IPS-15b (cell line): ENCODE measurements at regions not wholly inside any gene's neighbourhood (a gene's known extent, or its start where the extent isn't known, plus 50 kb on each side); places are given as distances from the start of the nearest gene placed in this dataset.

ENCODE experiments used
- H3K27me3 ChIP-seq: one replicate; pipeline ENCODE4 v1.6.1; 2013; ENCODE audit warnings: low read length; ENCODE audit not compliant: control insufficient read depth, insufficient read depth
- H3K36me3 ChIP-seq: one replicate; pipeline ENCODE4 v1.6.1; 2013; ENCODE audit warnings: low read length; ENCODE audit not compliant: control insufficient read depth, insufficient read depth
- H3K4me1 ChIP-seq: one replicate; pipeline ENCODE4 v1.6.1; 2013; ENCODE audit warnings: mild to moderate bottlenecking, low read length; ENCODE audit not compliant: control insufficient read depth, insufficient read depth
- H3K4me3 ChIP-seq: one replicate; pipeline ENCODE4 v1.5.1; 2013; ENCODE audit warnings: low read depth, low read length
- H3K9ac ChIP-seq: one replicate; pipeline ENCODE4 v1.6.1; 2013; ENCODE audit warnings: low read depth, mild to moderate bottlenecking, low read length
- H3K9me3 ChIP-seq: one replicate; pipeline ENCODE4 v1.6.1; 2013; ENCODE audit warnings: mild to moderate bottlenecking, low read length; ENCODE audit not compliant: control insufficient read depth, insufficient read depth

DNA sequence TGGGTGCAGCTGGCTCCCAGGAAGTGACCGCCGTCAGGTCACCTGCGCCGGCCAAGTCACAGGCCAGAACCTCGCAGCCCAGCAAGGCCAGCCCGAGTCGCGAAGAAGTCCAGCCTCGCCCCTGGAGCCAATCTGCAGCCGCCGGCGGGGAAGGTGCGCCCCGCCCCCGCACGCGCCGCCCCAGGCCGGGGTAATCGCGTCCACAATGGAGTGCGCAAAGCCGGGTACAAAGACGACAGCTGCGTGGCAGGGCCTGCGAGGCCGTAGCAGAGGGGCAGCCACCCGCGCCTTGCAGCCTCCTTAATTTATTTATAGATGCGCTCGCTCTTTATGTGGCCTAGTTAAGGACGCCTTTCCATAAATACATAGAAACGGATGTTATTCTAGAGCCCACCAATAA lies 139.4 kb upstream of the CPEB2 start:
- Histone ChIP-seq H3K9ac (no peak overlapping the region), H3K4me1 (peaks cover under 1% of the 10 kb centered on the region), H3K27me3 (peaks cover 30% of the 10 kb centered on the region), H3K36me3 (no peaks in the 10 kb centered on the region), H3K9me3 (no peaks in the 10 kb centered on the region), H3K4me3 (no peak overlapping the region)

DNA sequence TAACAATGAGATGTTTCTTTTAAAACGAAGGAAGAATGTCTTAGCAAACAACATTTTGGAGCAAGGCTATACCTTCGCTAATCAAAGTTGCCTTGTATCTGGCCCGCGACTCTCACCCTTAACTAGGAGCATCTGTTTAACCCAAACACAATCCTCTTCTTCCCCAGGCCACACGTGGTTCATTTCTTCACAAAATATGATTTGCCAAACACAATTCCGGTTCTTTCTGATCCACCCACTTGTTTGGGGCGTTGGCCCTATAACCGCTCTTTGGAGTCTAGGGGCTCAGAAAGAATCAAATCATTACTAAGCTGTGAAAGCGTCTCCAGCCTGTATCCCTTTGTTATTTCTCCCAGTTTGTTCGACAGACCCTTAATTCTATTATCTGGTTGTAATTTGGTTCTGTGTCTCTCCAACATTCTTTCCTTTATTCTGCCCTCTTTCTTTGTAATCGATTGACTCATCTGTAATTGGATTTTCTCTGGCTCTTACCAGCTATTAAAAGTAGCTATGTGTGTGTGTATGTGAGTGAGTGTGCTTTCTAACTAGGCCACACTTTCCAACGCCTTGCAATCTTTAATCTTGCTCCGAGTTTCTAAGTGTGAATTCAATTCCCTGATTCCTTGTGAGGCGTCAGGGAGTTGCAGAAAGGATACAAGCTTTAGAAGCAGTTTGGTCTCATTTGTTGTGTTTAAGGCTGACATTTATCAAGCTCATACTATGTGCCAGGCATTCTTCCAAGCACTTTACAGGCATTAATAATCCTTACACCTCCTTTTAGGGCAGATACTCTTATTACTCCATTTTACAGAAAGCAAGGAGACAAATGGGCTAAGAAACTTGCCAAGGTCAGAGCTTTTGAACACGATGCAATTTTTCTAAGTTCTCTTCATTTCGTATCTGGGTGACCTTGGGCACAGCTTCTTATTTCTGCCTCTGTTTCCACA lies 138.6 kb upstream of the CPEB2 start:
- Histone ChIP-seq H3K27me3 (peaks cover 30% of the 10 kb centered on the region), H3K4me1 (peaks cover 2% of the 10 kb centered on the region), H3K4me3 (no peak overlapping the region), H3K9me3 (no peaks in the 10 kb centered on the region), H3K36me3 (no peaks in the 10 kb centered on the region), H3K9ac (no peak overlapping the region)

DNA sequence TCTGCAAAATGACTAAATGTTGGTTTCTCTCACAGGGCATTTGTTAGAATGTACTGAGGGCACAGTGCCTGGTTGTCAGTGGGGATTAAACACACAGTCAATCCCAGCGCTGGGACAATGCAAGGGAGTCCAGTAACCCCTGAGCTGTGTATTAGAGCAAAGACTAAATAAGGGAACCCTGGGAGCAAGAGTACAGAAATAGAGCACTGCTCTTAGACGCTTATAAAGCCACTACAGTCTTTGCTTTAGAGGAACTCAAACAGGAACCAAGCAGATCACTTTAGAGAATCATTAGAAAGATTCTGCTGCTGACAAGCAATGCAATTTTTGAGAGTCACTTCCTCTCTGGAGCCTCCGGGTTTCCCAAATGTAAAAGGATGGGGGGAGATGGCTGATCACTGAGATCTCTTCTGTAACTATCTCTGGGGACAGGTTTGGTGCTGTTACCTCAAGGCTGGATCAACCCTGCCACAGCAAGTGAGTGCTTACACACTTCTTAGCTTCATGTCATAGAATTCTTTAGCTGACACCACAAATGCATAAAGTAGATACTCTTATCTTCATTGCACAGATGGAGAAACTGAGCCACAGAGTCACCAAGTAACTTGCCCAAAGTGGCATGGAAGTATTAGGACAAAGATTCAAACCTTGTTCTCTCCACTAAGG lies 137.8 kb upstream of the CPEB2 start:
- Histone ChIP-seq H3K9ac (no peak overlapping the region), H3K4me3 (no peak overlapping the region), H3K27me3 (peaks cover 25% of the 10 kb centered on the region), H3K4me1 (peaks cover 2% of the 10 kb centered on the region), H3K9me3 (no peaks in the 10 kb centered on the region), H3K36me3 (no peaks in the 10 kb centered on the region)

DNA sequence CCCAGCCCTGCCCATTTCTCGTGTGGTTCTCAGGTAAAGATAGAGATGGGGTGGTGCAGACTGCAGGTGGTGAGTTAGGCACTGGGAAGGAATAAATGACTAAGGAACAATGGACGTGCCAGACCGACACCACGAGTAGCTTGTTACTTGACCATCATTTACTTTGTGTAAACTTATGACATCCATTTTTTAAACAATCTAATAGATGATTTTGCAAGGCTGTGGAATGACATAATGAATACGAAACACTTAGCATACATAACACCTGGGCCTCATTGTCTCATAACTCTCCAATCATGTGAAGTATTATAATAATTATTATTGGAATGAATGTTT lies 137.3 kb upstream of the CPEB2 start:
- H3K4me1 ChIP-seq = peaks cover 2% of the 10 kb centered on the region
- no peaks in the 10 kb centered on the region for H3K36me3 ChIP-seq
- no peak overlapping the region for H3K4me3 ChIP-seq
- H3K9ac ChIP-seq = no peak overlapping the region
- peaks cover 22% of the 10 kb centered on the region for H3K27me3 ChIP-seq
- no peaks in the 10 kb centered on the region for H3K9me3 ChIP-seq

DNA sequence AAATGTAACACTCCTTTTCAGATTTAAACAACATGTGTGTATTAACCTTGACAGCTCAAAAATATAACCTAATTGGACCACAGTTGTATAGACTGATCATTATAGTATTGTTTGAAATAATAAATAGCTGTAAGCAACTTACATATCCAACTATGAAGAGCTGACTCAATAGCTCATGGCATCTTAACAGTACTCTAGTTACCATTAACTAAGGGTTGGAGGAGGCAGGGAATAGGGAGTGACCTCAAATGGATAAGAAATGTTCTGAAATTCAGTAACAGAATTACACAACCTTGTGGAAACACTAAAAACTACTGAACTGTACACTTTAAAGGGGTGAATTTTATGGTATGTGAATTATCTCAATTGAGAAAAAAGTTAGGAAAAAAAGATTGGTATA lies 136.5 kb upstream of the CPEB2 start:
- no peak overlapping the region for H3K9ac ChIP-seq
- no peaks in the 10 kb centered on the region for H3K9me3 ChIP-seq
- no peak overlapping the region for H3K4me3 ChIP-seq
- peaks cover 19% of the 10 kb centered on the region for H3K27me3 ChIP-seq
- H3K4me1 ChIP-seq = peaks cover 2% of the 10 kb centered on the region
- no peaks in the 10 kb centered on the region for H3K36me3 ChIP-seq

DNA sequence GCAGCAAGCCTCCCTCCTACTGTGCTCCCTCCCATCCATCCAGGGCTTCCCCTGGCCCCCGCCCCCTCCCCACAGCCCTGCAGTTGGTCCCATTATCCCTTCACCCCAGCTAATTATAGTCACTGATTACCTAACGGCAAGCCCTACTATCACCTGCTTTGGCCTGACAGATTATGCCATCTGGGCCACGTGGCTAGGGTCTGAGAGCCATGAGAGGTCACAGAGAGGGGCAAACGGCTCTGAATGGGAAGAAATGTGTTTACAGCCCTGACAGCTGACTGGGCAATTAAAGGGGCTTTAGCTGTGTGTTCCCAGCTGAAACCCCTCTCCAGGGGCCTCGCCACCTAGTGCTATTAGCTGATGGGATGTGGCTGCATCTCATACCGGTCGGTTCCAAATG lies 134.4 kb upstream of the CPEB2 start:
- Histone ChIP-seq H3K4me3 (no peak overlapping the region), H3K27me3 (peaks cover 2% of the 10 kb centered on the region), H3K9ac (no peak overlapping the region), H3K4me1 (peaks cover 2% of the 10 kb centered on the region), H3K9me3 (no peaks in the 10 kb centered on the region), H3K36me3 (no peaks in the 10 kb centered on the region)

DNA sequence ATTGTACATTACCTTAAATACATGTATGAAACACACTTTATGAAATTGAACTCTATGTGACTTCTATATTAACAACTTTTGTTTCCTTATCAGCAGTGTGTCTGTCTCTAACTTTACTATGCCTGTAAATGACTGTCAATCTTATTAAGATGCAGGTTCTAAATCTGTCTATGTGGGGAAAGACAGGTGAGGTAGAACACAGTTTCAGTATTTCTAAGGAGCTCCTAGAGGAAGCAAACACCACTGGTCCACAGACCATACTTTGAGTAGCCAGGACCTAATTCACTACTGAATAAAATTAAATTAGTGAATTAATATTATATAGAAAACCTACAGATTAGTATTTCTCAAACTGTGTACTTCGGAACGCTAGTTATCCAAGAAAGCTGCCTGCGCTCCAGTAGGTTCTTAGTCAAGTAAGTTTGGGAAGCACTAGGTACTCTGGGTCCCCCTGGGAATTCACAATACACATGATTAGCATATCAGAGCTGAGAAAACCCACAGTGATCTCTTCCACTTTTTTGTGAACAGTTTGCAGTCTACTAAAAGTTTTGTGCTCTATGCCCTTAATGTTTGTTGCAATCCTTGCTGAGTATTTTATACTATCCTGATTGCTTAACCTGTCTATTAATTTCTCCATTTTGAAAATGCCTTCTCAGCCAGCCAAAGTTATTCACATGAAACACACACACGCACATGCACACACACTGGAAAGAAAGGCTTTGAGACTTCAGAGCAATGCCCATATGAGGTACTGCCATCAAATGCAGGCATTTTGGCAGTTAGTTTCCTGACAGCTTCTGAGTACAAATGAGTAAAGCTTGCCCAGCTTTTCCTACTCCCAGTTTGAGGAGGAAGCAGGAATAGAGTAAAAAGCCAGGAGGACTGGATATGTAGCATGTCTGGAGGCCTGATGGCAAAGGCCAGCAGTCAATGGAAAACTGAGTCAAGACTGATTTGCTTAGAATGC lies 133.6 kb upstream of the CPEB2 start:
- Histone ChIP-seq H3K9ac (no peak overlapping the region), H3K4me1 (peaks cover 2% of the 10 kb centered on the region), H3K4me3 (no peak overlapping the region), H3K27me3 (no peaks in the 10 kb centered on the region), H3K36me3 (no peaks in the 10 kb centered on the region), H3K9me3 (no peaks in the 10 kb centered on the region)

DNA sequence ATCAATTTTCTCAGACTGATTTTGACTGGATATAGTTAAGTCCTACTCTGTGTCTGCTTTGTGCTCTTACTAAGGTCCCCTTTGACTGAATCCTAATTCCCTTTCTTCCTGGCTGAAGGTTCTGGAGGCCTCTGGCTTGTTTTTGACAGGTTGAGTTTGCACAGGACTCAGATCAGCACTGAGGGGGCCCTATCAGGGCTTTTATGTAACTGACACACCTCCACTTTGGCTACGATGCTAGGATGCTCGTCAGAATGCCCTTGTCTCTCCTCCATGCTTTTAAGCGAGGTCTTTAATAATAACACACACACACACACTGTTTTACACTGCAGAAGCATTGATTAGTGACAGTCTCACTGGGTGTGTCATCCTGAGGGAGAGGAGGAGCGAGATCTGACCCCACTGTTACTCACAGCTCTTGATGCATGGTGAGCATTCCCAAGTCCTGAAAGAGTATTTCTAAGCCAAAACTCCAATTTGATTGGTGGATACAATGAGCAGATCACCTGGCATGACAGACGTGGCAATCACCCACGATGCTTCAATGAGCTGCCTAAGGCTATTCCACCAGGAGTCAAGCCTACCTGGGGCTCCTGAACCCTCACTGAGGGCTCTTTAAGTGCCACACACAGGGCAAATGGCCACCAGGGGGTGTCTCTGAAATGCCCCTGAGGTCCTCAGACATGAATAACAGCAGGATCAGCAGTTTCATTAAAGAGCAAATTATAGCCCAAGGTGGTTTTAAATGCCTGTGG lies 130.4 kb upstream of the CPEB2 start:
- H3K4me1 ChIP-seq = peaks cover 2% of the 10 kb centered on the region

DNA sequence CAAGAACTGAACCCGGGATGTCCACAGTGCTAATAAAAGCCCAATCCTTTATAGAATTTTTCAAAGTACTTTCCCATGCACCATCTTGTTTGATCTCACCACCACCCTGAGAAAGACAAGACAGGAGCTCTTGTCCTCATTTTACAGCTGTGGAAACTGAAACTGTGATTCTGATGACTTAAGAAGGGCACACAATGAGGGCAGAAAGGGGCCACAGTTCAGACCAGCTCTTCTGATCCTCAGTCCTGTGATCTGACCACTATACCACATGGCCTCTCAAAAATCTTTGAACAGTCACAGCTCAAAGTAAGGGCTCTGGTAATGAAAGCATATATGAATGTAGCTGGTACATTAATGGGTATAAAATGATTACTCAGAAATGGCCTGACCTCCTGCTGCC lies 127.3 kb upstream of the CPEB2 start:
- no peaks in the 10 kb centered on the region for H3K4me1 ChIP-seq
- no peaks in the 10 kb centered on the region for H3K27me3 ChIP-seq
- no peak overlapping the region for H3K4me3 ChIP-seq
- no peaks in the 10 kb centered on the region for H3K9me3 ChIP-seq
- H3K9ac ChIP-seq = no peak overlapping the region
- no peaks in the 10 kb centered on the region for H3K36me3 ChIP-seq

More for the DNA sequence above, 130.4 kb upstream of the CPEB2 start:
- no peaks in the 10 kb centered on the region for H3K36me3 ChIP-seq
- no peaks in the 10 kb centered on the region for H3K27me3 ChIP-seq
- no peaks in the 10 kb centered on the region for H3K9me3 ChIP-seq
- no peak overlapping the region for H3K9ac ChIP-seq
- no peak overlapping the region for H3K4me3 ChIP-seq

DNA sequence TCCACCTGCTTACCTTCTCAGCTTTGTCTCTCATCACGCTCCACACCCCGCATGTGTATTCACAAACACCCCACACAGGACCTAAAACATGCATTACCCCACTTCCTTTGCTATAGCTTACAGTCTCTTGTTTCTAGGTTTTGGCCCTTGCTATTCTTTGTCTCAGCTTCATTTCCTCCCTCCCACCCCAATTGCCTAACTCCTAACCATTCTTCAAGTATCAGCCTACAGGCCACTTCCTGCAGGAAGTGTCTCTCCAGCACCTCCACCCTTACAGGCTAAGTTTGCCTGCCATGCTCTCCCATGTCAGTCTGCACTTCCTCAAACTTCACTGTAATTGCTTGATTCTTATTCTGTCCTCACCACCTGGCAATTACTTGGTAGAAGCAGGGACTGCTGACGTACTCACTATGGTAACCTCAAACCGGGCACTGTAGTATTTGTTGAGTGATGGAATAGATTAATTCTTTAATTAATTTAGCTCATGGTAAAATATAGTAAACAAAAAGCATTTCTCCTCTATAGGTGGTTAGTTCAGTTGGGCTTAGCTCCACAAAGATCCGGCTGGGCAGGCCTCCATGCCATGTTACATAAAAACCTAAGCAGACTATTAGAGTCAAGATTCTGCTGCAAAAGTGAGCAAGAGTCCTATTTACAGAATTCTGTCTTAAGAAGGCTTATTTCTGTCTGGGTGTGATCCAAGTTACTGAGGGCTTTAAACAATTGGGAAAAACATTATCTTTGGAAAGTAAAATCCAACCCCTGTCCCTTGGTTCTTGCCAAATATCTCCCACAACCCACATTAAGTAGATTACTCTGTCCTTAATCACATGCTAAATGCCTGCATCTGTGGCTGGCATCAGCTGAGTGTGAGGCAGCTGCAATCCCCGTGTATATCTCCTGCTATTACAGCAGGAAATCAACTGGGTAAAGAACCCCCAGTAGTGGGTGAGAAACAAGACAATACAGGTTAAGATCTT lies 124.7 kb upstream of the CPEB2 start:
- Histone ChIP-seq H3K4me3 (no peak overlapping the region), H3K9me3 (no peaks in the 10 kb centered on the region), H3K27me3 (no peaks in the 10 kb centered on the region), H3K4me1 (no peaks in the 10 kb centered on the region), H3K36me3 (no peaks in the 10 kb centered on the region), H3K9ac (no peak overlapping the region)
